ENCODE measurements at regions not wholly inside any gene's neighbourhood (a gene's known extent, or its start where the extent isn't known, plus 50 kb on each side); places are given as distances from the start of the nearest gene placed in this dataset.

DNA sequence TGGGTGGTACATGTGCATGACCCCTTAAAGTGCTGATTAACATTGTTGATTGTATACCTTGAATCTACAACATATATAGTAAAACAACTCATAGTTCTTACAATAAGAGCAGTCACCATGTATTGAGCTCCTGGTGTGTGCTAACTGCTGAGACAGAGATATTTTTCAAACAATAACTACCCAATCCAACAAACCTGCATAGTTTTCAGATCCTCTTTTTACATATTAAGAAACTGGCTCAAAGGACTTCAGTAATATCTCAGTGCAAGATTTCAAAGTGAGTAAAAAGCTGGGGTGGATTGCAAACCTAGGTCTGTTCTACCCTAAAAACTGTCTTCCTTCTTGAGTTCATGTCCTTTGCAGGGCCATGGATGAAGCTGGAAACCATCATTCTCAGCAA, 272.2 kb downstream of the SNX13 start:
- H3K27ac ChIP-seq, result no peak overlapping the region
- H3K4me3 ChIP-seq, result no peak overlapping the region
- TF ChIP-seq CTCF (IDR thresholded peaks at IDR 0.05), result no peak
- no peak for TF ChIP-seq POLR2A (IDR thresholded peaks at IDR 0.05)
- no peaks in the 10 kb centered on the region for H3K4me1 ChIP-seq
- H3K9me3 ChIP-seq, result no peaks in the 10 kb centered on the region
- no peaks in the 10 kb centered on the region for H3K27me3 ChIP-seq
- DNase-seq, result no peak
- no peaks in the 10 kb centered on the region for H3K36me3 ChIP-seq

DNA sequence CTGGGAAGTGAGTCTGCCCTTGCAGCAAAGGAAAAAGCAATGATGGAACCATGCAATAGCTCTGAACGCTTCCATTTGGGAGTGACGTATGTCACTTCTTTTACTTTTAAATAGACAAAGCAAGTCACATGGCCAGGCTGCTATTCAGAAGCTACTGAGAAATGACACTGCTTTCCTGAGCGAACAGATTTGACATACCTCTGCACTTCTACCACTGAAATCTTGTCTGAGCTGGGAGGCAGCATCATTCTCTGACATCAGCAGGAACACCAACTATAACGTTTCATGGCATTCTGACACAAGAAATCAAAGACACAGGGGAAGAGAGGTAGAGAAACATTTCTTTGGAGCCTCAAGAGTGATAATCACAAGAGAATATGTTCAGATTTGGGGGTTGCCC, 271.1 kb downstream of the SNX13 start:
- H3K9me3 ChIP-seq, result no peaks in the 10 kb centered on the region
- no peak overlapping the region for H3K27ac ChIP-seq
- no peak overlapping the region for H3K4me3 ChIP-seq
- TF ChIP-seq POLR2A (IDR thresholded peaks at IDR 0.05) (no peak), CTCF (IDR thresholded peaks at IDR 0.05) (no peak)
- no peaks in the 10 kb centered on the region for H3K36me3 ChIP-seq
- no peak for DNase-seq
- H3K4me1 ChIP-seq, result no peaks in the 10 kb centered on the region
- no peaks in the 10 kb centered on the region for H3K27me3 ChIP-seq

DNA sequence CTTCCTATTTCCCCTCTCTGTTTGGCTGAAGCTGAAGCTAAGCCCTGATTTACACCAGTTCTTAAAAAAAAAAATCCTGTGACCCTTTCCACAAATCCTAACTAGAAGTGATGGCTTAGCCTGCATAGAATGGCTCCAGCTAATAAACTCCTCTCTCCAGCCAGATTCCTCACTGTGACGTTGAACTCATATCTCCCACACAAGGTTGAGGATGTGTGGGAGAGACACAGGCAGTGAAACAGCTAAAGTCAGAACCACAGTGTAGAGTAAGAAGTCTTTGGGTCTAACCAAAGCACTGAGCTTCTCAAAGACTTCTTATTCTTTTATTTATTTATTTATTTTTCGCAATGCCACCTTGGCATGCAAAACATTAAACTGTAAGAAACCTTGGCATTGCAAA, 268.3 kb downstream of the SNX13 start:
- Histone ChIP-seq H3K9me3 (no peaks in the 10 kb centered on the region), H3K27me3 (no peaks in the 10 kb centered on the region), H3K36me3 (no peaks in the 10 kb centered on the region), H3K27ac (no peak overlapping the region), H3K4me3 (no peak overlapping the region), H3K4me1 (no peaks in the 10 kb centered on the region)
- TF ChIP-seq CTCF (IDR thresholded peaks at IDR 0.05) (no peak), POLR2A (IDR thresholded peaks at IDR 0.05) (no peak)
- DNase-seq, result no peak

DNA sequence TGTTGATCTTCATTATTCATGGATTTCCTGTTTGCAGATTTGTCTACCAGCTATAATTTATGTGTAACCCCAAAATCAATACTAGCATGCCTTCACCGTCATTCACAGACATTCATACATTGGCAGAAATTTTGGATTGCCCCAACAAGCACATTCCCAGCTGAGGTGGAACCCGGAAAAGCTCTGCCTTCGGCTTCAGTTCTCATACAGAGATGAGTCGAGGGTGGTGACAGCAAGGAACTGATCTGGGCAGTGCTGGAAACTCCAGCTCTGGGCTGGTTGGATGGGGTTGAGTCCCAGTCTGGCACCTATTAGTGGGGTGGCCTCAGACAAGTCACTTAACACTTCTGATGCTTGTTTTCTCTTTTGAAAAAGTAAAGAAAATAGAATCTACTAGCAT, 267.5 kb downstream of the SNX13 start:
- Histone ChIP-seq H3K27ac (no peak overlapping the region), H3K4me3 (no peak overlapping the region), H3K27me3 (no peaks in the 10 kb centered on the region), H3K36me3 (no peaks in the 10 kb centered on the region), H3K4me1 (no peaks in the 10 kb centered on the region), H3K9me3 (no peaks in the 10 kb centered on the region)
- DNase-seq, result no peak
- TF ChIP-seq POLR2A (IDR thresholded peaks at IDR 0.05), result no peak
- TF ChIP-seq CTCF (IDR thresholded peaks at IDR 0.05), result no peak

GRCh38 chr7:17674166-17674942, 265.9 kb downstream of the SNX13 start:
- Histone ChIP-seq H3K27me3 (no peaks in the 10 kb centered on the region), H3K4me3 (no peak overlapping the region), H3K9me3 (no peaks in the 10 kb centered on the region), H3K4me1 (no peaks in the 10 kb centered on the region), H3K36me3 (no peaks in the 10 kb centered on the region), H3K27ac (no peak overlapping the region)
- DNase-seq, result no peak
- no peak for TF ChIP-seq CTCF (IDR thresholded peaks at IDR 0.05)
- no peak for TF ChIP-seq POLR2A (IDR thresholded peaks at IDR 0.05)
